Stimulated activated CD4-positive, alpha-beta T cell treated with anti-CD3 and anti-CD28 coated beads, Interleukin-12 subunit alpha, Interleukin-12 subunit beta, amount 100 ng/mL, for 4 hours (primary cell): ENCODE measurements at regions not wholly inside any gene's neighbourhood (a gene's known extent, or its start where the extent isn't known, plus 50 kb on each side); places are given as distances from the start of the nearest gene placed in this dataset.

Experiments used
- DNase-seq: peaks from one replicate; pipeline ENCODE4 v3.0.0-alpha.2; 2020

DNA sequence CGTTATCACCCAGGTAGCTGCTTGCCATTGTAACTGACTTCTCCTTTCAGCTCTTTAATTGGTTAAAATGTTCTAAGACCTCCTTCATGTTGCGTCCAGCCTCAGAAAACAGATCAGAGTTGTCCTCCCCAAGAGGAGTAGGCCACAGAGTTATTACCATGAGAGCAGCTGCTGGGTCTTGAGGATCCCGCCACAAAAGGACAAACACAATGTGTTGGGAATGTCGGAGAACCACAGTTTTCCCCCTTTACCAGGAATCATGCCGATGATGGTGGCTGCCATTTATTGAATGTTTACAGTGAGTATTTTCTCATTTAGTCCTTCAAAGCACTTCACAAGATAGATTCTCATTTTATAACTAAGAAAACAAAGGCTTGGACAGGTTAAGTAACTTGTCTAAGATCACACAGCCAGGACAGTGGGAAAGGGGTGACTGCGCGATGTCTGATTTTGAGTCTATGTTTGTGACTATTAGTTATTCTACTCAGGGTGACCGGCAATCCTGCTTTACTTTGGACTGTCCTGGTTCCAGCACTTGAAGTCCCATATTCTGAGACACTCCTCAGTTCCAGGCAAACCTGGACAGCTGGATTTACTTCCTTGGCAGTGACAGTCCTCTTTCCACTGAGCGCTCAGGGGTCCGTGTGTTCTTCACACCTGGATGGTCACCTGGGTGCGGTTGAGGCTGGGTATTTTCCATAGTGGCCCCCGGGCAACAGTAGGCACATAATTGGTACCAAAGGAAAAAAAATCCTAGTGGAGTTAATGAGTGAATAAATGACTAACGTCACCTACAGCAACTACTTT is 93.6 kb downstream of the LIPG start:
- no peak for DNase-seq

- DNase-seq = no peak
Measured at GRCh38 chr18:49654347-49654746, 92.5 kb downstream of the LIPG start.

- DNase-seq = no peak
Measured at GRCh38 chr18:49652881-49653724, 91.2 kb downstream of the LIPG start.

DNA sequence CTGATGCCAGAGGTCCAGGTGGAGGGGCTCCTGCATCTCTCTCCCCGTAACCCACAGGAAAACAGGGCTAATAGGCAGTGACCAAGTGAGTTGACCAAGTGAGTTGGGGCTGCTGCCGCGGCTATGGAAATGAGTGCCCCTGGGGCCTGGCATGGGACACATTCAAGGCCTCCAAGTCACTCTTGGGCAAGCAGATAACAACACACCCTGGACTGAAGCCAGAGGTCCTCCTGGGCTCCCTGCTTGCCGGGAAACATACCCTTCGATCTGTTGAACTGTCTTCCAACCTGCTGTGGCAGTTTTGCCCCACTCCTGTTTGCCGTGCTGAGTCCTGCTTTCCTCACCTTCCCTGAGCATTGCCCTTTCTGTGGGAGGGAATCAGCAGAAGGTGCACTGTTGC is 89.2 kb downstream of the LIPG start:
- no peak for DNase-seq

DNA sequence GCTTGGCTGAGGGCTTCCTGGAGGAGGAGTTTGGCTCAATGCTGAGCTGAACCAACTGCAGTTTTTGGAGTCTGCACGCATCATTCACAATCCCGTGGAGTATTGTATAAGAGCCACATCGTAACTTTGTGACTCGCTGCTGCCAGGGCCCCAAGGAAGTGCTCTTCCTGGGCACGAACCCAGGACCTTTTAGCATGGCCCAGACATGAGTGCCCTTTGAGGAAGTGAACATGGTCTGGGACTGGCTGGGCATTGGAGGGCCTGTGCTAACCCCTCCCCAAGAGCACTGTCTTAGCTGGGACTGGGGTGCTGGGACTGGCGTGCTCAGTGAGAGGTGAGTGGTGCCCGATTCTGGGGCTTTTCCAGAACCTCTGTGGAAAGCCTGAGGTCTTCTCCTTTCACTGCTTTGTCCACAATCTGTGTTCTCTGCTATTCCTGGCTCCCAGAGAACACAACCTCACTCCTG is 88.6 kb downstream of the LIPG start:
- DNase-seq = no peak

DNA sequence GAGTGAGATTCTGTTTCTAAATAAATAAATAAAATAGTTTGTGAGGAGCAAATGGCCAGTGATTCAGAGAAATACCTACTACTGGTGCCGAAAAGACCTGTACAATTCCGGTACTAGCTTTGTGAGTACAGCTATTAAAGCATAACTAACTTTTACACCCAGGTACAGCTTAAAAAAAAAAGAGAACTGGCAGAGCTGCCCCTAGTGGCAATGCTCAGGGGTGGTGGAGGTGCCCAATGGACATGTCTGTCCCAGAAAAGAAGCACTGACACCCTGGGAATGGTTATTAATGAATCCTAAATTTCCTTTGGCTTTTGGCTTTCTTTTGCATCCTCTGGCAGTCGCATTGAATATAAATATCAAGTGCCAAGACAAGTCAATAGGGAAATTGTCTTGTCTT is 87.0 kb downstream of the LIPG start:
- no peak for DNase-seq
